Hematopoietic multipotent progenitor cell treated with erythropoietin and hydrocortisone succinate and interleukin-3 and kit ligand, for 6 days (in vitro differentiated cells): ENCODE measurements at regions not wholly inside any gene's neighbourhood (a gene's known extent, or its start where the extent isn't known, plus 50 kb on each side); places are given as distances from the start of the nearest gene placed in this dataset.

Experiments
- DNase-seq: peaks from one replicate; pipeline ENCODE4 v3.0.0-alpha.2; 2015

DNA sequence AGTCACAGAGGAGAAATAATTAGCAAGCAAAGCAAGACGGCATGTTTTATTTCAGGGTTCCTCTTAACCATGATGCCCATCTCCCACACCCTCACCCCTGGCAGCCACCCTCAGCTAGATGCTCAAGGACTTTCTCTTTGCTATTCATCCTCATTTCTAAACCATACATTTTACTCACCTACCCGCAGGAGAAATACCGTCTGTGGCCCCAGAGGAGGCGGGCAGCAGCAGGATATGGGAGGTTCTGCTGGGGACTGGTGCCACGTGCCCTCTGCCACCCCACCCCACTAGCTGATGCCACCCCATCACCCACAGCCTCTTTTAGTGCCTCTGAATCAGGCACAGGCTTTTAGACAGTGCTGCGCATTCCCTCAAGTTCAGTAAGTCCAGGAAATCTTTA lies 168.7 kb upstream of the ITGB1 start:
- no peak for DNase-seq

DNA sequence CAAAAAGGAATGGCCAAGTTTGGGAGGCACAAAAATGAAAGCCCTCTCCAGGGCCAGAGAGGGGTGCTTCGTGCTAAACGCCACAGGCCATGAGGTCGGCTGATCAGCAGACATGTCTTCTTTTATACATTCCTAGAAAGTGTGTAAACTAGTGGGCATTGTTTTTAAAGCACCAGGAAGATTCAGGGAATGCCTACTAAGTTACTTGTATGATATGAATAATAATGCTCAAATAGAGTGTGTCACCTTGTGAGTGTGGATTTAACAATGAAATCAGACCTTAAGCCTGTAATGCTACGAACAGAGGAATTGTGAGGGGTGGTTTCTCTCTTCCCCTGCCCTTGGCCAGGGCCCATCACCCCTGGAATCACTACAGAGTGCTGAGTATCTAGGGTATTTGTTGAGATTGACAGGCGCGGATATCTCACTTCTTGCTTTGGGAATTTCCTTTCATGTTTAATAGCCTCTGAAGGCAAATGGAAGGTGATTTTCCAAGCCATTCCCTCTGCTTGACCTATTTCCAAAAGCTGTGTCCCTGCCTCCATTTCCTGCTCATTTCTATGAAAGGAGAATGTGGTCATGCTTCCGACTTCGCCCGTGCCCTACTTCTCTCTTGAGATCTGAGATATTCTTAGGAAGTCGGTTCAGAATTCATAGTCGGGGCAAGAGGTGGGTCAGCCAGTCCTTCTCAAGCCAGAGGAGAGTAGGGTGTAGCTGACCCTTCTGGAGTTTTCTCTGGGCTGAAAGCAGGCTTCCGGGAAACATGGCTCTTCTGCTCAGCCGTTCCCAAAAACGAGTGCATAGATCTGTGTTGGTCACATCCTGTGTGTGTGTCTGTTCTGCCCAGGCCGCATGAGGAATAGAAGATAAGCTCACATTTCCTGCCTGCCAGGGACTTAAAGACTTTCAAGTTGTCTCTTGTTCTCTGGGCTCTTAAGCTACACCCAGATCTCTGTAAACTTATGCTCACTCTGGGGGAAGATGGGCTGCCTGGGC lies 167.8 kb upstream of the ITGB1 start:
- peak; percentile 69 for DNase-seq

DNA sequence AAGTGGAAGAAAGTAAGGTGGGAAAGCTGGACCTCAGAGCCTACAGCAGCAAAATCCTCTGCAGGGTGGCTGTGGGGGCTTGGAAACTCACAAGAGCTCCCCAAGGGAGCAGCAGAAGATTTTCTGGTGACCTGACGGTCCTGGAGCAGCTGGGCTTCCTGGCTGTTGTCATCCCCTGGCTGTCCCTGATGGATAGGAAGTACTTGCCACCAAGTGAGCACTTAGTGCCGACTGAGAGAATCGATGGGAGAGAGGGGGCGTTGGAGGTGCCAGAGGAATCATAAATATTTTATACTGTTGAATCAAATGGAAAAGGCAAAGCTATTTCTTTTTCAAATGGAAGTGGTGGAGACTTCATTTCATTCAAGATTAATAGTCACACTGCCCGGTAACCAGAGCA lies 167.1 kb upstream of the ITGB1 start:
- no peak for DNase-seq

DNA sequence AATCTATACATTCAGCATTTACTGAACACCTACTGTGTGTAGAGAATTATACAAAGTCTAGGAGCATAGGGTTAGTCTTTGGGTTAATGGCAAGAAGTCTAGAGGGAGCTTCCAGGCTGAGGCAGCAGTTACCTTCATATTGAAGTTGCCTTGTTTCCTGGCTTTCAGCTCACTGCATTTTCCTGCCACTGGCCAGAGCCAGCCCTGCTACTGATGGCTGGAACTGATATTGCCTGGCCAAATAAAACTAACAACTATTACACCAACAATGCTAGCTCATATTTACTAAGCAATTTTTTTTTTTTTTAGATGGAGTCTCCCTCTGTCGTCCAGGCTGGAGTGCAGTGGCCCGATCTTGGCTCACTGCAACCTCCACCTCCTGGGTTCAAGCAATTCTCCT lies 165.7 kb upstream of the ITGB1 start:
- no peak for DNase-seq

DNA sequence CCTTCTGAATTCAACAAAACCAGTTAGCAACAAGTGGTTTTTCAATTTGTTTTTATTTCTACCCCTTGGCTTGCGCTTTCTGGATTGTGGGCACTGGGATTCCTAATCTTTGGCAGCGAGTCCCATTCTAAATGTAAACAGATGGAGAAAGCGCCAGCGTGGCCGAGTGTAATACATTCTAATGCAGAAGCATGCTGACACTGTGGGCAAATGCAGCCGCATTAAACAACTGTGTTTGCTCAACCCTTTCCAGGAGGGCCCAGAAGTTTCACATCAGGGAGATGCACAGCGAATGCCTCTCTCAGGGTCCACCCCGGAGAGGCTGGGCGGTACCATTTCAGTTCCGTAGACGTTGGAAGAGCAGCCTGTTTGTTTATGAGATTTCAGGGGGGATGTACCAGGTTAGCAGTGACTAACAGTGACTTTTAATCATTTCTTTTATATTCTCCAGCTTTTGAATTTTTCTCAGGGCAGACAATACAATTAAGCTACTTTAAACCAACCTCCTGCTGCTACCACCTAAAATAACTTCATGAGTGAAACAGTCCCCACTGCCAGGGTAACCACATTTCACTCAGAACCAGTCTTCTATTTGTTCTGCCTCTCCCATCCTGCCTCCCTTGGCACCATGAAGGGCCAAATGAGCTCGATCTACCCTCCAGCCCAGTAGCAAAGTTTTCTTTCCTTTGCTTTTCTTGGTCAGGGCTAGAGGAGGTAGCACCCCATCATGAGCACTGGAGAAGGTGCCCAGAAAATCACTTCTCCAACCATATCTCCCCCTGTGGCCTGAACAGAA lies 164.2 kb upstream of the ITGB1 start:
- DNase-seq = no peak

DNA sequence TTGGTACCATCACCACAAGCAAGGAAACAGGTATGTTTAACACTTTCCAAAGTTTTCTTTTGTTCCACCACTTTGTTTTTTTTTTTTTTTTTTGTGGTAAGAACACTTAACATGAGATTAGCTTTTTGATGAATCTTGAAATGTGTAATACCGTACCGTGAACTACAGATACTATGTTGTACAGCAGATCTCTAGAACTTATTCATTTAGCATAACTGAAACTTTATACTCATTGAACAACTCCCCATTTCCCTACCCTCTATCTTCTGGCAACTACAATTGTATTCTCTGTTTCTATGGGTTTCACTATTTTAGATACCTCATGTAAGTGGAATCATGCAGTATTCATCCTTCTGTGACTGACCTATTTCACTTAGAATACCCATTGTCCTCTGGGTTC lies 162.7 kb upstream of the ITGB1 start:
- DNase-seq = no peak

DNA sequence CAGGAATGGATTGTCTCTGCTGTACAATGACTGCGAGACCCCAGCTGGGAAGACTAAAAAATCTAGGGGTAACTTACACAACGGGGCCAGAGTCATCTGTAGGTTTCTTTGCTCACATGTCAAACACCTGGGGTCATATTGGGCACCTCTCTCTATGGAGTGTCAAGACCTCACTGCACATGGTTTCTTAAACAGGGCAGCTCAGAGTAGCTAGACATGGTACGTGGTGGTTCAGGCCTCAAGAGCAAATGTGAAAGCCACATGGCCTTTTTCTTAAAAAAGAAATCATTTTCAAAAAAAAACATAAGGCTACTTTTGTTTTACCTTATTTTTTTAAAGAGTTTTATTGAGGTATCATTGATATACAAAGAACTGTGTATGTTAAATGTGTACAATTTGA lies 162.2 kb upstream of the ITGB1 start:
- no peak for DNase-seq

DNA sequence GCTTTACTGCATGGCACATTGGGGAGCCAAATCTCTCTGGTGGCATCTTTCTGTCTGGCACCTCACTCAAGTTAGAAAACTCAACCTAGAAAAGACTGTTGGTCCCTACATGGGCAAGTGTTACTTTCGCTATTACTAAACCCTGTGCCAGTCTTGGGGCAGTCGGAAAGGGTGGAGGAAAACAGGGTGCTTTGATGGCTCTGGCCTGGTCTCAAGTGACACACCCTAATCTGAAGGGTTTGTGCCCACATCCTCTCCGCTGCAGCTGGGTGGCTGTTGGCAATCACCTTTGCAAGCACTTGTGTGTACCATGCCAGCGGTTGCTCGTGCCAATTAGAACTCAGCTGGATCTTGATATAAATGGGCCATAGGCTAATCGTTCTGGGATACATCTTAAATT lies 159.8 kb upstream of the ITGB1 start:
- no peak for DNase-seq

DNA sequence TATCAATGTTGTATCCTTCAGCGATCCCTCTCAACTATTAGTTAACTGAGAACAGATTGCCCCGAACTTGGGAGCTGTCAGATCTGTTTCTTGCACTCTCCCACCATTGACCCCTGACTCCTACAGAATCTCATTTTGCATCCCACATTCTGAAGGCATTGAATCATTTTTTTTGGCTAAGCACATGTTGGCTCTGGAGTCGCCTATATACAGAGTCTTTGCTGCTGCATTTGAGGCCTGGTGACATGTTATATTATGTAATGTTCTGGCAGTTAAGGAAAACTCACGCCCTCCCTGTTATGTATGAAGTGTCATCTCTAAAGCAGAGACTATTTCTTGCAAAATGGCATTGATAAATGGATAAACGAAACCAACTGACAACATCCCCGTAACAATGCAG lies 159.2 kb upstream of the ITGB1 start:
- DNase-seq = no peak

DNA sequence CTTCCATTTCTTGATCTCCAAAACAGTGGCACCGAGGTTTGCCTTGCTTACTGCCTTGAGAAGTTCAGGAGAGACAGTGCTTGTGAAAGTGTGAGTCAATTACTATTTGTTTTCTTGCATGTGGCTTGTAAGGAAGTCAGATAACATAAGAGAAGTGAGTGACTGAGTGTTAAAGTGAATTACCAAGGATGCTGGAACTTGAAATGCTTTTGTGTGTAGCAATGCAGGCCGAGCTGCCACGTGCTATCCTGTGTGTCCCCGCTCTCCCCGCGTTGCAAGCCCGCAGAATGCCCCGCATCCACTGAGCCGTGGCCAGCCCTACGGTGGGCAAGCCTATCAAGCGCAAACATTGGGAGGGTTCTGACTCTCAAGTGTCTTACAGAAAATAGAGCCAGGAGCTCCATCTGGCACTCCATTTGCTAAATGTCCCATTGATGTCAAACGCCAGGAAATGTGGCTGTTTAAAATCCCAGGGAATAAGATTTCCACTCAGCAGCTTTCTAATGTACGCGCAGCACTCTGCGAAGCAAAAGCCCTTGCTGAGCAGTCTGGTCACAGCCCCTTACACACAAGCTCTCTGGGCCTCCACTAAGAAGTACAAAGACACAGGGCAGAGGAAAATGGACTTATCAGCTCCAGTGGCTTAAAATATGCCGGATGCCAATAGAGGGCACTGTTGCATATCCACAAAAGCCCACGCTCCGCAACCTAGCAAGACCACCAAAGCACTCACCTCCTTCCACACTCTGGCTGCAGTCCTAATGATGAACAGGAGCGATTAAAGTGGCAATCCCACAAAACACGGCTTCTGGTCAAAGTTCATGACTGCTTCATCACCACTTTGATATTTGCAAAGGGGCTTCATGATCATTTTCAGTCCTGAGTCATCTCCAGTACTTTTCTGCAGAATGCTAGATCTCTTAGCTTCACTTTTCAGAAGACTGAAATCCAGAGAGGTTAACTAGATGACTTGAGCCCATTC lies 158.0 kb upstream of the ITGB1 start:
- peak; percentile 49 for DNase-seq

DNA sequence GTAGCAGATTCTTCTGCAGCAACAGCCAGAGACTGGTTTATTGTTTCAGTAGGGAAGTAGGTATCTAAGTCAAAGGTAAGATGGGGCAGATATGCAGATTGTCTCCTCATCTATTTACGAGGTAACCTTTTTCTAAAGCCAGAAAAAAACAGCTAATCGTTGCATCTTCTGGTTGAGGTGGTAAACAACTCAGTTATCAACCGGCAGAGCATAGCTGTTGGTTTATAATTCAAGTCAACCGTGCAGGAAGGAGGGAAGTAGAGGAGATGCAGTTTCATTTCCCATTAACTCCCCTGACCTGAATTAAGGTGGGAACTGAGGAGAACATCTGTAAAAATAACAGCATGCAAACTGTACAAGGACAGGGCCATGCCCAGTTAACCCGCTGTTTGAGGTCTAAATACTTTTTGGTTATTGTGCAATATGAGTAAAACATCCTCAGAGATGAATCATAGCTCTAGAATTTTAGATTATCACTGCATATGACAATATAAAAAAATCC lies 156.5 kb upstream of the ITGB1 start:
- no peak for DNase-seq

DNA sequence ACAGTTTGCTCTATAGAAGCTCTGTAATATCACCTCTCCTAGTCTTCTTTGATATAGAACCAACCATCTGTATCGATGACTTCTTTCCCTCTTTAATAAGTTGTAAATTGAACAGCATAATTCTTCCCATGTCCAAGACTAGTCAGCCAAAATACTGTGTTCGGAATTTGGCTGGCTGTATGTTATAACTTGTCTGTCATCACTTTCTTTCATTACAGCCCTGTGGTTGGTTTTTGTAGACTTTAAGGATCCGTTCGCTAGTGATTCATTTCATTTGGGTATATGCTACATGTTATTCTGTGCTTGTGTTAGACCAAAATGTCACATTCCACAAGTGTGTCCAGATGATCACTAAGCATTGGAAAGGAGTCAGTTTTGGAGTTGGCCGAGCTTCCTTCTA lies 155.4 kb upstream of the ITGB1 start:
- no peak for DNase-seq

DNA sequence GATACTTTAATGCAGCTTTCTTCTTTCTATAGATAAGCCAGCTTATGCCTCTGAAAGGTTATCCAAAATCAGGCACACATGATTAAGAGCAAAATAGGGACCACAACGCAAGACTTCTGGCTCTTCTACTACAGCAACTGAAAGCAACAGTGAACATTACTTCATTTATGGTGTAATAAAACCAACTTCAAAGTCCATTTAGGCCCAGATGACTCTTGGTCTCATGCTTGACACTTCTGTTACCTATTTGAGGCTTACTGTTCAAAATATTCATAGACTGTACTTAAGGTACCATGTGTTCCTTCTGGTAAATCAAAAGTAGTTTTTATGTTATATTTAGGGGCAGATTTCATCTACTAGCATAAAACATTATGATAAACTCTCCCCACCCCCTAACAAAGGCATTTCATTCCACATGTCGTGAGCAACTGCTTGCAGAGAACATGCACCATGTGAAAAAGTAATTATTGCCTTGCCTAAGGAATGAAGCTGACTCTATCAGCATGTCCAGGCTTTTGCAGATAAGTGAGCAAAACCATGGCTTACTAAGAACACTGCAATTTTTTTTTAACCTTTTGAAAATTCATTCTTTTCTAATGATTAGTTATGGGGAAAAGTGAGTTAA lies 154.9 kb upstream of the ITGB1 start:
- DNase-seq = no peak

DNA sequence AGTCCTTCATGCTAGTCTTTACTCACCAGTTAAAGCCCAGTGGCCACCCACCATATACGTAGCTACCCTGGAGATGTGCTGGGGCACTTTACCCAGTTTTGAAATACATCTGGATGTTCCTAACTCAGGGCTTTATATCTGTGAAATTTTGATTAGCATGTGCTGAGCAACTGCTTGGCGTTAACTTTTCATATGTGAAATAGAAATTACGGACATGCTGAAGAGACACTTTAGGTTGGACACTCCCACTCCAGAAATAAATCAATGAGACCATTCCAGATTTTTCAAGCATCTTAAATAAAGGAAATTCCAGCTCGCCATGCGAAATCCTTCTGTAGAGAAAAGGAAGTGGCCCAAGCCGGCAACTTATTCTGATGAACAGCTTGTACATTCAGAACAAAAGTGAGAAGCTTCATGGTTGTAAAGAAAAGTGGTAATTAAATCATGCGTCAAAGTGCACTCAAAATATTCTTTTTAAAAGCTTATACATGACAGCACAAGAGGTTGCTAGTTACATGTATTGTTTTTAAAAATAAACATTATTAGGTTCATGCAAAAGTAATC lies 153.5 kb upstream of the ITGB1 start:
- DNase-seq = no peak

DNA sequence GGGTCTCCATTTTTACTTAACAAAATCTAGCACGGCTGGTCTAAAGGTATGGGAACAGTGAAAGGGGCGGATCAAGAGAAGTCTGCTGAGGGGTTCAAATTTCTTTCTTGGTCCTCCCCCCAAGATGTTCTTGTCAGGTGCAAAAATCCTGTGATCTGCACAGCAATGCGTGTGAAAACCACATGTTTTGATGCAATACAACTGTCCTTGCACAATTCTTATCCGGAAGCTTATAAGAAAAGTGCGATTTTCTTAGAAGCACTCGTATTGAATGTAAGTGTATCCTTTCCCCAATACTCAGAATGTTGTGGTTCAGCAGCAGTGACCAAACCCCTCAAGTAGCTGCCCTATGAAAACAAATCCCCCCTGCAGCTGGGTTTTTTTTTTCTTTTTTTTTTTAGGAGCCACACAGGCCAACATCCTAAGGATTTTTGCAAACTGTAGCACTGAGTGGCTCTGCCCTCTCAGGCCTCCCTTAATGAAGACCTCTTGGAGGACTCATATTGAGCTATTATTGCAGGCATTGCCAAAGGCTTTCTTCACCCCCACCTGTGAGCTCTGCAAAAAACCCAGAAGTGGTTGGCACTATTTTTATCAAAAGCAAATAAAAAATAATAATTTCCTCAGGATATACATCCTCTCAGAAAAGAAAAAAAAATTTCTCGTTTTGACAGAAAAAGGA lies 151.9 kb upstream of the ITGB1 start:
- DNase-seq = no peak

DNA sequence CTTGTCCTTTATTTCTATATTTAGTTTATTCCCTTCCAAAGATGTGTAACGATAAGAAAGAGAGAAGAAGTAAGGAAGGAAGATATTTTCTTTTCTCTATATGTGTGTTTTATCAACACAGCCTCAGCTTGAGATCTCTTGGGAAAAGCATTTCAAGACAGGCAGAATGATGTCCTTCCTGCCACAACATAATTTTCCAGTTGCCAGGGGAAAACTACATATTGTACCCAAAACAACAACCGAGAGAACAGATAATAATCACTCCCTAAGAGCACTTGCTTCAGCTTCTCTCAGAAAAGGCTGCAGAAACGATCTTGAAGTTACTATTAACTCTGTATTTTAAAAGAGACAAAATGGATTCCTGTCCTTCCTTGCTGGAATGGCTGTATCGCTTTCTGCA lies 151.4 kb upstream of the ITGB1 start:
- DNase-seq = no peak

DNA sequence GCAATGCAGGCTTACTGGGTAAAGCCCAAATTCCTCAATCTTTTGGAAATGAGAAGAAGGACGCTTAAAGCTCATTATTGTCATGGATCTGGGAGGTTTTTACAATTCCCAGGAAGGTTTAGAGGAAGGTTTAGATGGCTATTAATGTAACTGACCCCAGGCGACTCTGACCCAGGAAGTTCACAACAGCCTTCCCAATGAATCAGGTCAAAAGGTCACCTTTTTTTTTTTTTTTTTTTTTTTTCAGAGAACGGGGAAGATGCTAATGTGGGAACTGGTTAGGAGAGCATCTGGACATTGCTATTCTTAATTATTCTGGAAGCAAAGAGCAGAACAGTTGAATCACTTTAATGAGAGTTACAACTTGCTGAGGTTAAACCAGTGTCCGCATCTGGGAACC lies 149.9 kb upstream of the ITGB1 start:
- DNase-seq = no peak

DNA sequence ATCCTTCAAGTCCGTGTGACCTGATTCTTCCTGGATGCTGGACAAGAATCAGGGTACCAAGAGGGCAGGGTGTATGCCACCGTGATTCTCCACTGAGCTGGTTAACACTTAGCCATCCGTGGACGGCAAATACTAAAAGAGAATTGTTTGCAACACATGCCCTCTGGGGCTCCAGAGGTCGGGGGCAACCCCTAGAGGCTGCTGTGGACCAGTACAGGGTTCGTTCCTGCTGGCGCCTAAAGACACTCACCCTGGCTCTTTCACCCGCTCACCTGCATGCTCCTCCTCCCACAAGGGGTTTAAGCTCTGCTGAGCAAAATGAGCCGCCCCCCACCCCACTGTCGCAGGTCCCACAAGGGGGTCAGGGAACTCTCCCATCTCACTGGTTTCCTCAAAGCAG lies 148.7 kb upstream of the ITGB1 start:
- no peak for DNase-seq

DNA sequence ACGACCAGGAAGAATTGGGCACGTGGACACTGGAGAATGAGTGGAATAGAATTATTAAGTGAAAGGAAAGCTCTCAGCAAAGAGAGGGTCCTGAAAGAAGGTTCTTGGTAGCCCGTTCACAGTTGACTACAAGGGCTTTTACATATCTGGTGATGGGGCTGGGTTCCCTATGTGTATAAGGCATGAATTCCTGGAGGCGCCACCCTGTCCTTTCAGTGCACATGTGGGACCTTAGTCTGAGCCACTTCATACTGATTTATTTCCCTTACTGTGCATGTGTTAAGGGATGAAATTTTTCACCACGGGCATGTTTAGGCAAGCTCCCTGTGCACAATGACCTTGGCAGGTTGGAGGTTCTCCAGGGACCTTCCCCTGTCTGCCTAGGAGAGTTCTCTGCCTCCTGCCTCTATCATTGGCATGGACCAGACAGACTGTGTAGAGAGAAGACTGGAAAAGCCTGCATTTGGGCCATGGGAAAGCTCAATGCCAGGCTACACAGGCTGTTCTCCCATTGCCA lies 145.9 kb upstream of the ITGB1 start:
- no peak for DNase-seq

DNA sequence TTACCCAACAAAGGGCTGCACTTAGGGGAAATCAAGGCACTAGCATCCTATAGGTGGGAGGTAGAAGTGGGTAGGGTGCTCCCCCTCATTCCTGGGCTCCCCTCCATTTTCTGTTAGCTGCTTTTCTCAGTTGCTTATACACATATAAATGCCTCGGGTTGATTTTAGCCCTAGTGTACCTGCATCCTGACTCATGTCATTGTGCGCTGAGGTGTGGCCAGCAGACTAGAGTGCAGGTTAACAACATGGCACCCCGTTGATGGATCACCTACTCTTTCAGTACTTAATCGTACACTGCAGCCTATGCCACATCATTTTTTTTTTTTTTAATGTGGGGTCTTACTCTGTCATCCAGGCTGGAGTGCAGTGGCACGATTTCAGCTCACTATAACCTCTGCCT lies 144.0 kb upstream of the ITGB1 start:
- DNase-seq = no peak

DNA sequence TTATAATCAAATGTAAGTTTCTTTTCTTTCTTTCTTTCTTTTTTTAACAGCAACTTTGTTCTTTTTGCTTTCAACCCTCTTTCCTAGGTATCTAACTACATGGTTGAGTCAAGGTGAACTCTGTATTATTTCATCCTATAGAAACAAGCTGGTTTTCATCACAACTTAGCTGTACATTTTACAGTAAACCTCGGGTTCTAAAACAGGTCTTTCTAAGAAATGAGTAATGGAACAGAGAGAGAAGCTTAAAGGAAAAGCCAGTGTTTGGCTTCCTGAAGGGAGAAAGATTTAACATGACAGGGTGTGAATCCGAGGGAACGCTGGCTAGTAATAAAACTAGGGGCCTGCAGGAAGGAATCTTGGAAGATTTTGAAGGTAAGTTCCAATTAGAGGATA lies 143.4 kb upstream of the ITGB1 start:
- DNase-seq = no peak
